ENCODE measurements at regions not wholly inside any gene's neighbourhood (a gene's known extent, or its start where the extent isn't known, plus 50 kb on each side); places are given as distances from the start of the nearest gene placed in this dataset.

- DNase-seq = no peak
These were observed 170.3 kb upstream of the FTMT start for GRCh38 chr5:121681229-121681855.

GRCh38 chr5:121688126-121688525 lies 163.6 kb upstream of the FTMT start:
- no peak for DNase-seq

- DNase-seq = no peak
These were observed 162.9 kb upstream of the FTMT start for GRCh38 chr5:121688781-121689180.

GRCh38 chr5:121691478-121691877 lies 160.2 kb upstream of the FTMT start:
- no peak for DNase-seq

GRCh38 chr5:121692158-121692557 lies 159.5 kb upstream of the FTMT start:
- DNase-seq = no peak

- DNase-seq = no peak
These were observed 157.8 kb upstream of the FTMT start for GRCh38 chr5:121693864-121694263.

GRCh38 chr5:121695307-121695706 lies 156.4 kb upstream of the FTMT start:
- DNase-seq = no peak

- no peak for DNase-seq
These were observed 153.0 kb upstream of the FTMT start for GRCh38 chr5:121698690-121699089.

- no peak for DNase-seq
These were observed 150.0 kb upstream of the FTMT start for GRCh38 chr5:121701731-121702130.

- no peak for DNase-seq
These were observed 149.0 kb upstream of the FTMT start for GRCh38 chr5:121702682-121703081.

GRCh38 chr5:121704291-121704690 lies 147.4 kb upstream of the FTMT start:
- no peak for DNase-seq

GRCh38 chr5:121706686-121707085 lies 145.0 kb upstream of the FTMT start:
- no peak for DNase-seq

- no peak for DNase-seq
These were observed 144.5 kb upstream of the FTMT start for GRCh38 chr5:121707178-121707577.

GRCh38 chr5:121711416-121711815 lies 140.3 kb upstream of the FTMT start:
- DNase-seq = no peak

GRCh38 chr5:121719255-121719654 lies 132.4 kb upstream of the FTMT start:
- DNase-seq = no peak

GRCh38 chr5:121725450-121725849 lies 126.2 kb upstream of the FTMT start:
- no peak for DNase-seq

- DNase-seq = no peak
These were observed 124.7 kb upstream of the FTMT start for GRCh38 chr5:121726991-121727390.

GRCh38 chr5:121731377-121731776 lies 120.3 kb upstream of the FTMT start:
- no peak for DNase-seq

GRCh38 chr5:121735618-121736017 lies 116.1 kb upstream of the FTMT start:
- no peak for DNase-seq

GRCh38 chr5:121737120-121737519 lies 114.6 kb upstream of the FTMT start:
- DNase-seq = no peak

- DNase-seq = no peak
These were observed 110.5 kb upstream of the FTMT start for GRCh38 chr5:121741156-121741555.

GRCh38 chr5:121744577-121744976 lies 107.1 kb upstream of the FTMT start:
- DNase-seq = no peak

- no peak for DNase-seq
These were observed 106.3 kb upstream of the FTMT start for GRCh38 chr5:121745407-121745806.

- DNase-seq = no peak
These were observed 104.9 kb upstream of the FTMT start for GRCh38 chr5:121746763-121747162.

- no peak for DNase-seq
These were observed 103.0 kb upstream of the FTMT start for GRCh38 chr5:121748686-121749085.

GRCh38 chr5:121752149-121752548 lies 99.5 kb upstream of the FTMT start:
- DNase-seq = no peak
